K562 (cell line): ENCODE measurements at regions not wholly inside any gene's neighbourhood (a gene's known extent, or its start where the extent isn't known, plus 50 kb on each side); places are given as distances from the start of the nearest gene placed in this dataset.
"Not testable (repeated sequence)": the region's sequence is repeated elsewhere in the genome, so short reads cannot be mapped to it uniquely, and the experiment has no call there.

Experiments used
- BHLHE40 ChIP-seq: IDR thresholded peaks from 2 replicates; pipeline ENCODE4 v1.6.1; 2011; ENCODE audit warnings: low read length, improper control_type of control experiment
- CTCF ChIP-seq, 3 experiments: IDR thresholded peaks in 2 of 3; conservative IDR thresholded peaks in 1 of 3; 2 replicates each; pipeline ENCODE4 v1.5.1; 2011 to 2012; ENCODE audit warnings: low read length in 3 of 3, mild to moderate bottlenecking in 3 of 3, control low read depth in 2 of 3, improper control_type of control experiment in 1 of 3, inconsistent platforms in 1 of 3, low read depth in 1 of 3, mixed read lengths in 1 of 3, moderate library complexity in 1 of 3; ENCODE audit not compliant: insufficient read depth in 2 of 3
- EZH2 ChIP-seq: IDR thresholded peaks from 2 replicates; pipeline ENCODE4 v1.6.1; 2012; ENCODE audit warnings: low read depth, mild to moderate bottlenecking, inconsistent platforms, low read length, borderline replicate concordance
- FOXK2 ChIP-seq, 2 experiments: fragments of 450-650 bp; IDR thresholded peaks in 1 of 2; conservative IDR thresholded peaks in 1 of 2; 2 replicates each; pipeline ENCODE4 v1.6.1; 2016; ENCODE audit warnings: low read depth in 2 of 2, mild to moderate bottlenecking in 1 of 2
- KAT8 ChIP-seq: fragments of 450-650 bp; IDR thresholded peaks from 2 replicates; pipeline ENCODE4 v1.6.1; 2016; ENCODE audit warnings: low read depth, mild to moderate bottlenecking
- MTA2 ChIP-seq: fragments of 450-650 bp; IDR thresholded peaks from 2 replicates; pipeline ENCODE4 v1.6.1; 2016; ENCODE audit warnings: low read depth
- MXI1 ChIP-seq: IDR thresholded peaks from 2 replicates; pipeline ENCODE4 v1.6.1; 2011; ENCODE audit warnings: low read depth, mild to moderate bottlenecking, improper control_type of control experiment, low read length
- POLR2AphosphoS5 ChIP-seq: IDR thresholded peaks from 2 replicates; pipeline ENCODE4 v1.6.1; 2011; ENCODE audit warnings: mild to moderate bottlenecking, low read depth, low read length, moderate library complexity; ENCODE audit not compliant: control insufficient read depth, insufficient read depth
- SMAD1 ChIP-seq: fragments of 150-350 bp; IDR thresholded peaks from 2 replicates; pipeline ENCODE4 v1.6.1; 2014; ENCODE audit warnings: low read length, low read depth; ENCODE audit not compliant: partially characterized antibody
- ZNF79 ChIP-seq: fragments of 250-450 bp; sonication (Bioruptor Pico); IDR thresholded peaks from 2 replicates; pipeline ENCODE4 v1.4.0; 2020; ENCODE audit warnings: low read depth, mild to moderate bottlenecking, moderate library complexity
- TF ChIP-seq, protein P1 (sequence below): sonication (generic); formaldehyde crosslinking; IDR thresholded peaks from 2 replicates; pipeline ENCODE4 v1.5.0; 2020; ENCODE audit warnings: missing genetic modification reagents
- TF ChIP-seq, protein P2 (sequence below): IDR thresholded peaks from 2 replicates; pipeline ENCODE4 v1.6.1; 2011; ENCODE audit warnings: borderline replicate concordance, low read depth, mild to moderate bottlenecking, moderate library complexity, low read length; ENCODE audit not compliant: insufficient read depth, poor library complexity, severe bottlenecking

GRCh38 chr4:34504731-34505130 lies 1739.6 kb downstream of the ARAP2 start:
- TF ChIP-seq CTCF (IDR thresholded peaks at IDR 0.05 in 2 of 3, conservative IDR thresholded peaks at IDR 0.05 in 1 of 3; ENCODE audit: insufficient read depth in 2 of 3, low read depth in 1 of 3, low read length in 3 of 3); FOXK2 (conservative IDR thresholded peaks at IDR 0.05 in 1 of 2, IDR thresholded peaks at IDR 0.05 in 1 of 2; ENCODE audit: low read depth in 2 of 2); KAT8; EZH2; ZNF79; BHLHE40; MXI1; MTA2; SMAD1; POLR2AphosphoS5: not testable (repeated sequence)
- TF ChIP-seq, protein P1, sequence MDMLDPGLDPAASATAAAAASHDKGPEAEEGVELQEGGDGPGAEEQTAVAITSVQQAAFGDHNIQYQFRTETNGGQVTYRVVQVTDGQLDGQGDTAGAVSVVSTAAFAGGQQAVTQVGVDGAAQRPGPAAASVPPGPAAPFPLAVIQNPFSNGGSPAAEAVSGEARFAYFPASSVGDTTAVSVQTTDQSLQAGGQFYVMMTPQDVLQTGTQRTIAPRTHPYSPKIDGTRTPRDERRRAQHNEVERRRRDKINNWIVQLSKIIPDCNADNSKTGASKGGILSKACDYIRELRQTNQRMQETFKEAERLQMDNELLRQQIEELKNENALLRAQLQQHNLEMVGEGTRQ (CRISPR knock-in tag) = not testable (repeated sequence)
- TF ChIP-seq, protein P2, sequence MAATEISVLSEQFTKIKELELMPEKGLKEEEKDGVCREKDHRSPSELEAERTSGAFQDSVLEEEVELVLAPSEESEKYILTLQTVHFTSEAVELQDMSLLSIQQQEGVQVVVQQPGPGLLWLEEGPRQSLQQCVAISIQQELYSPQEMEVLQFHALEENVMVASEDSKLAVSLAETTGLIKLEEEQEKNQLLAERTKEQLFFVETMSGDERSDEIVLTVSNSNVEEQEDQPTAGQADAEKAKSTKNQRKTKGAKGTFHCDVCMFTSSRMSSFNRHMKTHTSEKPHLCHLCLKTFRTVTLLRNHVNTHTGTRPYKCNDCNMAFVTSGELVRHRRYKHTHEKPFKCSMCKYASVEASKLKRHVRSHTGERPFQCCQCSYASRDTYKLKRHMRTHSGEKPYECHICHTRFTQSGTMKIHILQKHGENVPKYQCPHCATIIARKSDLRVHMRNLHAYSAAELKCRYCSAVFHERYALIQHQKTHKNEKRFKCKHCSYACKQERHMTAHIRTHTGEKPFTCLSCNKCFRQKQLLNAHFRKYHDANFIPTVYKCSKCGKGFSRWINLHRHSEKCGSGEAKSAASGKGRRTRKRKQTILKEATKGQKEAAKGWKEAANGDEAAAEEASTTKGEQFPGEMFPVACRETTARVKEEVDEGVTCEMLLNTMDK = not testable (repeated sequence)
